Upper lobe of right lung (tissue), 1 donor: ENCODE measurements at regions not wholly inside any gene's neighbourhood (a gene's known extent, or its start where the extent isn't known, plus 50 kb on each side); places are given as distances from the start of the nearest gene placed in this dataset.

Experiments
- ATAC-seq: fragments of 200-7000 bp; cut with Tn5 transposase; one replicate; pipeline ENCODE4 v1.9.1; 2020; ENCODE audit warnings: mild to moderate bottlenecking, moderate library complexity
- DNase-seq: peaks from one replicate; pipeline ENCODE4 v3.0.0-alpha.2; 2020
- H3K27ac ChIP-seq: fragments of 200-600 bp; one replicate; pipeline ENCODE4 v1.8.0; 2022
- H3K27me3 ChIP-seq: fragments of 200-600 bp; one replicate; pipeline ENCODE4 v1.8.0; 2022; ENCODE audit warnings: mild to moderate bottlenecking
- H3K36me3 ChIP-seq: fragments of 200-600 bp; one replicate; pipeline ENCODE4 v1.8.0; 2022
- H3K4me1 ChIP-seq: fragments of 200-600 bp; one replicate; pipeline ENCODE4 v1.8.0; 2022
- H3K4me3 ChIP-seq: fragments of 200-600 bp; one replicate; pipeline ENCODE4 v1.8.0; 2022; ENCODE audit warnings: mild to moderate bottlenecking
- H3K9me3 ChIP-seq: fragments of 200-600 bp; one replicate; pipeline ENCODE4 v1.8.0; 2022
- CTCF ChIP-seq: fragments of 200-600 bp; IDR thresholded peaks from one replicate; pipeline ENCODE4 v1.8.0; 2022; ENCODE audit warnings: antibody characterized with exemption
- intact Hi-C: fragments of 100-400 bp; cut with DNase I; formaldehyde crosslinking; loops from one replicate; pipeline ENCODE4 v1.11.0; 2022
- donor health status: DM: no; HTN: yes; CAD: no; lungs with severe emphysema.

- ATAC-seq (no peak), DNase-seq (no peak)
- no peak for TF ChIP-seq CTCF
- no peaks in the 10 kb centered on the region for H3K4me1 ChIP-seq
- intact Hi-C loops, result no loop called here
- H3K9me3 ChIP-seq, result no peaks in the 10 kb centered on the region
- H3K4me3 ChIP-seq, result no peak overlapping the region
- no peak overlapping the region for H3K27ac ChIP-seq
- H3K27me3 ChIP-seq, result no peaks in the 10 kb centered on the region
- H3K36me3 ChIP-seq, result no peaks in the 10 kb centered on the region
Observed at GRCh38 chr1:55965981-55966461, 613.3 kb downstream of the PLPP3 start.

- no peaks in the 10 kb centered on the region for H3K9me3 ChIP-seq
- peaks cover 5% of the 10 kb centered on the region for H3K4me1 ChIP-seq
- DNase-seq, result no peak
- intact Hi-C loops, result no loop called here
- no peak for ATAC-seq
- H3K27ac ChIP-seq, result no peak overlapping the region
- no peak for TF ChIP-seq CTCF
- no peak overlapping the region for H3K4me3 ChIP-seq
- no peaks in the 10 kb centered on the region for H3K27me3 ChIP-seq
- no peaks in the 10 kb centered on the region for H3K36me3 ChIP-seq
Observed at GRCh38 chr1:55962472-55962871, 616.9 kb downstream of the PLPP3 start.

GRCh38 chr1:55959136-55959548 lies 620.2 kb downstream of the PLPP3 start:
- Histone ChIP-seq H3K9me3 (no peaks in the 10 kb centered on the region), H3K27ac (no peak overlapping the region), H3K4me1 (peaks cover 5% of the 10 kb centered on the region), H3K4me3 (no peak overlapping the region), H3K36me3 (no peaks in the 10 kb centered on the region), H3K27me3 (no peaks in the 10 kb centered on the region)
- ATAC-seq (no peak), DNase-seq (no peak)
- intact Hi-C loops, result no loop called here
- TF ChIP-seq CTCF, result no peak

- Histone ChIP-seq H3K4me1 (peaks cover 5% of the 10 kb centered on the region), H3K9me3 (no peaks in the 10 kb centered on the region), H3K4me3 (no peak overlapping the region), H3K27ac (no peak overlapping the region), H3K36me3 (no peaks in the 10 kb centered on the region), H3K27me3 (no peaks in the 10 kb centered on the region)
- intact Hi-C loops, result no loop called here
- TF ChIP-seq CTCF, result no peak
- ATAC-seq (no peak), DNase-seq (no peak)
Observed at GRCh38 chr1:55958498-55958897, 620.9 kb downstream of the PLPP3 start.

- ATAC-seq (no peak), DNase-seq (no peak)
- intact Hi-C loops, result no loop called here
- H3K36me3 ChIP-seq, result no peaks in the 10 kb centered on the region
- H3K4me1 ChIP-seq, result peaks cover 5% of the 10 kb centered on the region
- no peak overlapping the region for H3K27ac ChIP-seq
- no peaks in the 10 kb centered on the region for H3K27me3 ChIP-seq
- H3K4me3 ChIP-seq, result no peak overlapping the region
- no peak for TF ChIP-seq CTCF
- no peaks in the 10 kb centered on the region for H3K9me3 ChIP-seq
Observed at GRCh38 chr1:55957276-55957675, 622.1 kb downstream of the PLPP3 start.

- no peak overlapping the region for H3K4me3 ChIP-seq
- no peak for ATAC-seq
- intact Hi-C loops, result no loop called here
- no peaks in the 10 kb centered on the region for H3K36me3 ChIP-seq
- H3K4me1 ChIP-seq, result peaks cover 4% of the 10 kb centered on the region
- H3K9me3 ChIP-seq, result no peaks in the 10 kb centered on the region
- no peak for TF ChIP-seq CTCF
- H3K27me3 ChIP-seq, result no peaks in the 10 kb centered on the region
- DNase-seq, result no peak
- no peak overlapping the region for H3K27ac ChIP-seq
Observed at GRCh38 chr1:55955016-55955621, 624.2 kb downstream of the PLPP3 start.
